Body of pancreas (tissue), 4 donors: ENCODE measurements at regions not wholly inside any gene's neighbourhood (a gene's known extent, or its start where the extent isn't known, plus 50 kb on each side); places are given as distances from the start of the nearest gene placed in this dataset.
A peak's percentile ranks its signal among the peaks of the same experiment; 100 is the strongest.

Experiments
- ATAC-seq: fragments of 150-250 bp; one replicate; pipeline ENCODE4 v1.9.1; 2016
- DNase-seq, 4 donors: peaks; one replicate each; pipeline ENCODE4 v3.0.0-alpha.2; 2019
- H3K27ac ChIP-seq, 4 donors: fragments of 200-600 bp; sonication (generic); 1 replicate in 3 of 4; 2 replicates in 1 of 4; pipeline versions ENCODE4 v1.5.1 to v1.6.1; 2016 to 2019; ENCODE audit warnings: mild to moderate bottlenecking in 1 of 4, mixed read lengths in 1 of 4, moderate library complexity in 1 of 4
- H3K27me3 ChIP-seq, 2 donors: fragments of 200-600 bp; sonication (generic); one replicate each; pipeline ENCODE4 v1.6.0; 2016; ENCODE audit warnings: mild to moderate bottlenecking in 1 of 2
- H3K36me3 ChIP-seq, 2 donors: fragments of 200-600 bp; sonication (generic); replicated peaks in 1 of 2; 2 replicates each; pipeline ENCODE4 v1.5.1; 2016; ENCODE audit warnings: low read depth in 2 of 2; ENCODE audit not compliant: insufficient read depth in 1 of 2
- H3K4me1 ChIP-seq: fragments of 200-600 bp; sonication (generic); one replicate; pipeline ENCODE4 v1.6.0; 2016
- H3K4me3 ChIP-seq, 2 donors: fragments of 200-600 bp; sonication (generic); 1 replicate in 1 of 2; 2 replicates in 1 of 2; pipeline ENCODE4 v1.5.1; 2016 to 2019
- H3K9me3 ChIP-seq, 3 donors: fragments of 200-600 bp; sonication (generic); 1 replicate in 2 of 3; 2 replicates in 1 of 3; pipeline ENCODE4 v1.5.1; 2016
- CTCF ChIP-seq, 7 experiments: fragments of 450-650 bp in 4 of 7; fragments of 200-600 bp in 3 of 7; sonication (generic) in 3 of 7; IDR thresholded peaks; one replicate each; pipeline ENCODE4 v1.5.1; 2016 to 2019; ENCODE audit warnings: antibody characterized with exemption in 7 of 7
- POLR2A ChIP-seq, 3 donors: fragments of 450-650 bp; IDR thresholded peaks; one replicate each; pipeline ENCODE4 v1.6.1; 2016; ENCODE audit warnings: antibody characterized with exemption in 3 of 3, mild to moderate bottlenecking in 2 of 3
- WGBS, 2 donors: methylation state at CpG; one replicate each; pipeline ENCODE4 v1.1.5; 2017; 5-methylcytosine and 5-hydroxymethylcytosine counted together
- intact Hi-C: fragments of 100-400 bp; cut with DNase I; formaldehyde crosslinking; loops from one replicate; pipeline ENCODE4 v1.15.1; 2023

- Histone ChIP-seq H3K36me3 (no peaks in the 10 kb centered on the region), H3K4me3 (no peak overlapping the region), H3K27me3 (no peaks in the 10 kb centered on the region), H3K27ac (no peak overlapping the region), H3K4me1 (no peaks in the 10 kb centered on the region), H3K9me3 (peaks cover 0 to 6% (median 0%) of the 10 kb centered on the region in 3 donors)
- intact Hi-C loops, result no loop called here
- WGBS, 2 donors, result 60 to 74% methylated on average over 7 to 9 of the region's 9 CpGs
- no peak for TF ChIP-seq CTCF (IDR thresholded peaks at IDR 0.05)
- TF ChIP-seq POLR2A (IDR thresholded peaks at IDR 0.05), result no peak
- ATAC-seq, result no peak
- no peak for DNase-seq
Measured at GRCh38 chr5:1735320-1735970, 64.2 kb downstream of the MRPL36 start.

GRCh38 chr5:1734908-1735289, 64.7 kb downstream of the MRPL36 start:
- H3K36me3 ChIP-seq, result no peaks in the 10 kb centered on the region
- H3K27ac ChIP-seq, result no peak overlapping the region
- 36 to 44% methylated on average over 8 to 9 of the region's 9 CpGs for WGBS, 2 donors
- ATAC-seq (no peak), DNase-seq (no peak)
- no peaks in the 10 kb centered on the region for H3K27me3 ChIP-seq
- intact Hi-C loops, result no loop called here
- TF ChIP-seq CTCF (IDR thresholded peaks at IDR 0.05), result no peak
- no peak for TF ChIP-seq POLR2A (IDR thresholded peaks at IDR 0.05)
- no peaks in the 10 kb centered on the region for H3K4me1 ChIP-seq
- H3K4me3 ChIP-seq, result no peak overlapping the region
- H3K9me3 ChIP-seq, result peaks cover 0 to 1% (median 0%) of the 10 kb centered on the region in 3 donors

- Histone ChIP-seq H3K27ac (no peak overlapping the region), H3K4me3 (no peak overlapping the region), H3K36me3 (no peaks in the 10 kb centered on the region), H3K9me3 (no peaks in the 10 kb centered on the region), H3K27me3 (no peaks in the 10 kb centered on the region), H3K4me1 (no peaks in the 10 kb centered on the region)
- no peak for DNase-seq
- intact Hi-C loops, result no loop called here
- WGBS, 2 donors, result 60 to 70% methylated on average over 7 to 16 of the region's 18 CpGs
- no peak for ATAC-seq
- TF ChIP-seq POLR2A (IDR thresholded peaks at IDR 0.05) (no peak), CTCF (IDR thresholded peaks at IDR 0.05) (no peak)
Measured at GRCh38 chr5:1734271-1734907, 65.2 kb downstream of the MRPL36 start.

- Histone ChIP-seq H3K27ac (no peak overlapping the region), H3K27me3 (no peaks in the 10 kb centered on the region), H3K4me3 (no peak overlapping the region), H3K36me3 (no peaks in the 10 kb centered on the region), H3K4me1 (no peaks in the 10 kb centered on the region), H3K9me3 (no peaks in the 10 kb centered on the region)
- ATAC-seq, result no peak
- 57 to 74% methylated on average over 7 of the region's 7 CpGs for WGBS, 2 donors
- peak in 1 of 4 donors; percentile 7 for DNase-seq
- no peak for TF ChIP-seq POLR2A (IDR thresholded peaks at IDR 0.05)
- TF ChIP-seq CTCF (IDR thresholded peaks at IDR 0.05), result no peak
- intact Hi-C loops, result no loop called here
Measured at GRCh38 chr5:1733369-1733768, 66.3 kb downstream of the MRPL36 start.

- Histone ChIP-seq H3K27ac (no peak overlapping the region), H3K4me3 (no peak overlapping the region), H3K4me1 (no peaks in the 10 kb centered on the region), H3K36me3 (no peaks in the 10 kb centered on the region), H3K27me3 (no peaks in the 10 kb centered on the region), H3K9me3 (no peaks in the 10 kb centered on the region)
- WGBS, 2 donors, result 77 to 81% methylated on average over 5 of the region's 5 CpGs
- ATAC-seq (no peak), DNase-seq (no peak)
- intact Hi-C loops, result no loop called here
- TF ChIP-seq POLR2A (IDR thresholded peaks at IDR 0.05) (no peak), CTCF (IDR thresholded peaks at IDR 0.05) (no peak)
Measured at GRCh38 chr5:1732945-1733344, 66.7 kb downstream of the MRPL36 start.
